GM23248 (cell line): ENCODE measurements at regions not wholly inside any gene's neighbourhood (a gene's known extent, or its start where the extent isn't known, plus 50 kb on each side); places are given as distances from the start of the nearest gene placed in this dataset.

Experiments
- DNase-seq: peaks from one replicate; pipeline ENCODE4 v3.0.0-alpha.2; 2015
- H2AFZ ChIP-seq: fragments of 200-600 bp; sonication (generic); 2 replicates; pipeline ENCODE4 v1.6.1; 2016; ENCODE audit warnings: antibody characterized with exemption
- H3F3A ChIP-seq: fragments of 200-600 bp; sonication (generic); 2 replicates; pipeline ENCODE4 v1.6.1; 2016; ENCODE audit warnings: mild to moderate bottlenecking, antibody characterized with exemption, mixed run types; ENCODE audit not compliant: insufficient read depth
- H3K27ac ChIP-seq: fragments of 200-600 bp; sonication (generic); 2 replicates; pipeline ENCODE4 v1.5.1; 2016; ENCODE audit warnings: mild to moderate bottlenecking
- H3K27me3 ChIP-seq: fragments of 200-600 bp; sonication (generic); replicated peaks from 2 replicates; pipeline ENCODE4 v1.6.1; 2016; ENCODE audit warnings: mild to moderate bottlenecking; ENCODE audit not compliant: insufficient read depth
- H3K36me3 ChIP-seq: fragments of 200-600 bp; sonication (generic); 2 replicates; pipeline ENCODE4 v1.6.1; 2016; ENCODE audit warnings: low read depth, mild to moderate bottlenecking
- H3K4me1 ChIP-seq: fragments of 200-600 bp; sonication (generic); 2 replicates; pipeline ENCODE4 v1.6.1; 2016; ENCODE audit warnings: mild to moderate bottlenecking; ENCODE audit not compliant: insufficient read depth
- H3K4me2 ChIP-seq: fragments of 200-600 bp; sonication (generic); one replicate; pipeline ENCODE4 v1.6.1; 2016; ENCODE audit warnings: mild to moderate bottlenecking; ENCODE audit not compliant: unreplicated experiment
- H3K4me3 ChIP-seq: fragments of 200-600 bp; sonication (generic); 2 replicates; pipeline ENCODE4 v1.5.1; 2016; ENCODE audit warnings: mild to moderate bottlenecking
- H3K79me2 ChIP-seq: fragments of 200-600 bp; sonication (generic); 2 replicates; pipeline ENCODE4 v1.6.1; 2016; ENCODE audit warnings: mild to moderate bottlenecking; ENCODE audit not compliant: insufficient read depth
- H3K9ac ChIP-seq: fragments of 200-600 bp; sonication (generic); 2 replicates; pipeline ENCODE4 v1.6.1; 2016; ENCODE audit warnings: mild to moderate bottlenecking
- H3K9me2 ChIP-seq: fragments of 200-600 bp; sonication (generic); 2 replicates; pipeline ENCODE4 v1.6.1; 2016; ENCODE audit warnings: mixed run types, mild to moderate bottlenecking, moderate library complexity; ENCODE audit not compliant: insufficient read depth
- H3K9me3 ChIP-seq: fragments of 200-600 bp; sonication (generic); one replicate; pipeline ENCODE4 v1.6.1; 2017; ENCODE audit warnings: low read depth
- H4K20me1 ChIP-seq: fragments of 200-600 bp; sonication (generic); 2 replicates; pipeline ENCODE4 v1.6.0; 2016; ENCODE audit not compliant: insufficient read depth
- EZH2 ChIP-seq: fragments of 200-600 bp; sonication (generic); IDR thresholded peaks from 2 replicates; pipeline ENCODE4 v1.6.1; 2018; ENCODE audit warnings: antibody characterized with exemption, mild to moderate bottlenecking; ENCODE audit not compliant: insufficient read depth, poor library complexity, severe bottlenecking
- EZH2phosphoT487 ChIP-seq: fragments of 200-600 bp; sonication (generic); IDR thresholded peaks from 2 replicates; pipeline ENCODE4 v1.6.1; 2018; ENCODE audit warnings: antibody characterized with exemption, moderate library complexity, mild to moderate bottlenecking, low read depth; ENCODE audit not compliant: insufficient read depth
- WGBS, 2 experiments: methylation state at CpG; one replicate each; pipeline ENCODE4 v1.1.6; 2015 to 2017; ENCODE audit warnings: low lambda C conversion rate in 2 of 2, low coverage in 1 of 2; ENCODE audit errors: missing lambda C conversion rate in 2 of 2; 5-methylcytosine and 5-hydroxymethylcytosine counted together
- in situ Hi-C: fragments of 300-500 bp; cut with MboI; formaldehyde crosslinking; loops from 2 replicates; pipeline ENCODE4 v1.15.0; 2020

GRCh38 chr3:27960133-27960532, 238.0 kb upstream of the EOMES start:
- H4K20me1 ChIP-seq, result no peaks in the 10 kb centered on the region
- H3K9ac ChIP-seq, result peak overlapping the region; percentile 16; the same call in 1 of the 2 replicates
- DNase-seq, result peak; percentile 91
- no peaks in the 10 kb centered on the region; the same call in 1 of the 2 replicates for H3K9me2 ChIP-seq
- 0% methylated on average over 2 of the region's 2 CpGs for WGBS, 2 experiments
- H3K4me2 ChIP-seq, result peak overlapping the region; percentile 70
- H3K9me3 ChIP-seq, result no peaks in the 10 kb centered on the region
- no peaks in the 10 kb centered on the region for H3K79me2 ChIP-seq
- no peaks in the 10 kb centered on the region for H3K36me3 ChIP-seq
- peaks cover 26% of the 10 kb centered on the region for H3K4me1 ChIP-seq
- no peaks in the 10 kb centered on the region for H3K27me3 ChIP-seq
- H3K27ac ChIP-seq, result peak overlapping the region; percentile 58
- TF ChIP-seq EZH2phosphoT487 (no peak), EZH2 (no peak)
- H3K4me3 ChIP-seq, result no peak overlapping the region
- peaks cover 16% of the 10 kb centered on the region; the same call in 1 of the 2 replicates for H3F3A ChIP-seq
- in situ Hi-C loops, result no loop called here
- H2AFZ ChIP-seq, result peak overlapping the region; percentile 21; the same call in 1 of the 2 replicates

- Histone ChIP-seq H3F3A (peaks cover 16% of the 10 kb centered on the region; the same call in 1 of the 2 replicates), H3K9me2 (no peaks in the 10 kb centered on the region; the same call in 1 of the 2 replicates), H3K36me3 (no peaks in the 10 kb centered on the region), H3K27me3 (no peaks in the 10 kb centered on the region), H3K4me3 (no peak overlapping the region), H2AFZ (no peak overlapping the region), H3K4me1 (peaks cover 26% of the 10 kb centered on the region), H3K27ac (no peak overlapping the region), H3K9me3 (no peaks in the 10 kb centered on the region), H3K4me2 (no peak overlapping the region), H3K9ac (no peak overlapping the region), H4K20me1 (no peaks in the 10 kb centered on the region), H3K79me2 (no peaks in the 10 kb centered on the region)
- DNase-seq, result no peak
- in situ Hi-C loops, result no loop called here
- TF ChIP-seq EZH2 (no peak), EZH2phosphoT487 (no peak)
- 93 to 98% methylated on average over 3 of the region's 3 CpGs for WGBS, 2 experiments
Observed at GRCh38 chr3:27963519-27963918, 241.4 kb upstream of the EOMES start.

GRCh38 chr3:27971600-27971999, 249.5 kb upstream of the EOMES start:
- Histone ChIP-seq H3F3A (0 out of 2 replicates have a peak, but pooled peaks cover under 1% of the 10 kb centered on the region), H3K9me2 (no peaks in the 10 kb centered on the region), H3K27ac (no peak overlapping the region), H3K9me3 (no peaks in the 10 kb centered on the region), H3K36me3 (no peaks in the 10 kb centered on the region), H3K4me3 (no peak overlapping the region), H3K27me3 (no peaks in the 10 kb centered on the region), H4K20me1 (no peaks in the 10 kb centered on the region), H3K9ac (no peak overlapping the region), H2AFZ (no peak overlapping the region), H3K4me2 (no peak overlapping the region), H3K79me2 (no peaks in the 10 kb centered on the region), H3K4me1 (no peaks in the 10 kb centered on the region)
- TF ChIP-seq EZH2 (no peak), EZH2phosphoT487 (no peak)
- 62 to 67% methylated on average over 5 of the region's 5 CpGs for WGBS, 2 experiments
- DNase-seq, result no peak
- in situ Hi-C loops, result no loop called here

- Histone ChIP-seq H3K9me3 (no peaks in the 10 kb centered on the region), H2AFZ (no peak overlapping the region), H3K9me2 (no peaks in the 10 kb centered on the region), H3K36me3 (no peaks in the 10 kb centered on the region), H3F3A (peaks cover 8% of the 10 kb centered on the region; the same call in 1 of the 2 replicates), H3K4me3 (no peak overlapping the region), H3K27me3 (no peaks in the 10 kb centered on the region), H4K20me1 (no peaks in the 10 kb centered on the region), H3K4me1 (no peaks in the 10 kb centered on the region), H3K27ac (no peak overlapping the region), H3K4me2 (no peak overlapping the region), H3K79me2 (no peaks in the 10 kb centered on the region), H3K9ac (no peak overlapping the region)
- TF ChIP-seq EZH2phosphoT487 (no peak), EZH2 (no peak)
- 0 to 4% methylated on average over 2 of the region's 2 CpGs for WGBS, 2 experiments
- in situ Hi-C loops, result no loop called here
- DNase-seq, result peak; percentile 61
Observed at GRCh38 chr3:27976933-27977332, 254.8 kb upstream of the EOMES start.

GRCh38 chr3:27978440-27978839, 256.3 kb upstream of the EOMES start:
- Histone ChIP-seq H3K9me3 (no peaks in the 10 kb centered on the region), H3K9me2 (peaks cover 5% of the 10 kb centered on the region; the same call in 1 of the 2 replicates), H3K79me2 (no peaks in the 10 kb centered on the region), H3K4me2 (no peak overlapping the region), H3K36me3 (no peaks in the 10 kb centered on the region), H3K4me3 (no peak overlapping the region), H3K4me1 (no peaks in the 10 kb centered on the region), H3F3A (peaks cover 8% of the 10 kb centered on the region; the same call in 1 of the 2 replicates), H3K27me3 (no peaks in the 10 kb centered on the region), H4K20me1 (no peaks in the 10 kb centered on the region), H3K27ac (no peak overlapping the region), H2AFZ (no peak overlapping the region), H3K9ac (no peak overlapping the region)
- TF ChIP-seq EZH2, result no peak
- TF ChIP-seq EZH2phosphoT487, result no peak
- WGBS, 2 experiments, result 80 to 84% methylated on average over 3 of the region's 3 CpGs
- in situ Hi-C loops, result no loop called here
- peak; percentile 42 for DNase-seq
